Activated T-cell treated with anti-CD3 and anti-CD28 coated beads for 48 hours (primary cell): ENCODE measurements at regions not wholly inside any gene's neighbourhood (a gene's known extent, or its start where the extent isn't known, plus 50 kb on each side); places are given as distances from the start of the nearest gene placed in this dataset.
"Not testable (repeated sequence)": the region's sequence is repeated elsewhere in the genome, so short reads cannot be mapped to it uniquely, and the experiment has no call there.

Experiments used
- DNase-seq: peaks from one replicate; pipeline ENCODE4 v3.0.0-alpha.2; 2020; ENCODE audit warnings: low read depth

- no peak for DNase-seq
Observed at GRCh38 chr22:27314276-27314807, 487.2 kb downstream of the MN1 start.

GRCh38 chr22:27315833-27316232, 485.7 kb downstream of the MN1 start:
- no peak for DNase-seq

- no peak for DNase-seq
Observed at GRCh38 chr22:27317096-27317495, 484.5 kb downstream of the MN1 start.

- DNase-seq: no peak
Observed at GRCh38 chr22:27317971-27318428, 483.6 kb downstream of the MN1 start.

GRCh38 chr22:27318516-27318915, 483.0 kb downstream of the MN1 start:
- DNase-seq: no peak

GRCh38 chr22:27323661-27324060, 477.9 kb downstream of the MN1 start:
- no peak for DNase-seq

- DNase-seq: not testable (repeated sequence)
Observed at GRCh38 chr22:27324908-27325307, 476.6 kb downstream of the MN1 start.

GRCh38 chr22:27327497-27327896, 474.1 kb downstream of the MN1 start:
- DNase-seq: no peak

- no peak for DNase-seq
Observed at GRCh38 chr22:27327981-27328721, 473.4 kb downstream of the MN1 start.

- no peak for DNase-seq
Observed at GRCh38 chr22:27329131-27329850, 472.3 kb downstream of the MN1 start.

- DNase-seq: no peak
Observed at GRCh38 chr22:27329966-27330645, 471.4 kb downstream of the MN1 start.

GRCh38 chr22:27331526-27332281, 469.9 kb downstream of the MN1 start:
- DNase-seq: no peak

- no peak for DNase-seq
Observed at GRCh38 chr22:27335102-27335660, 466.4 kb downstream of the MN1 start.

GRCh38 chr22:27336151-27337090, 465.1 kb downstream of the MN1 start:
- no peak for DNase-seq

- no peak for DNase-seq
Observed at GRCh38 chr22:27337676-27338075, 463.9 kb downstream of the MN1 start.

- DNase-seq: no peak
Observed at GRCh38 chr22:27340047-27340446, 461.5 kb downstream of the MN1 start.

- DNase-seq: no peak
Observed at GRCh38 chr22:27344546-27344945, 457.0 kb downstream of the MN1 start.

- no peak for DNase-seq
Observed at GRCh38 chr22:27345691-27346090, 455.9 kb downstream of the MN1 start.

GRCh38 chr22:27347951-27348350, 453.6 kb downstream of the MN1 start:
- no peak for DNase-seq

GRCh38 chr22:27348634-27349033, 452.9 kb downstream of the MN1 start:
- no peak for DNase-seq
